Mucosa of descending colon (tissue), 3 donors: ENCODE measurements at regions not wholly inside any gene's neighbourhood (a gene's known extent, or its start where the extent isn't known, plus 50 kb on each side); places are given as distances from the start of the nearest gene placed in this dataset.
A peak's percentile ranks its signal among the peaks of the same experiment; 100 is the strongest.

Experiments
- ATAC-seq: fragments of 200-7000 bp; cut with Tn5 transposase; one replicate; pipeline ENCODE4 v1.9.1; 2020; ENCODE audit warnings: mild to moderate bottlenecking, moderate library complexity
- DNase-seq, 3 donors: peaks; one replicate each; pipeline ENCODE4 v3.0.0-alpha.2; 2020
- H3K36me3 ChIP-seq: fragments of 200-600 bp; one replicate; pipeline ENCODE4 v1.8.0; 2021; ENCODE audit warnings: low read depth, mild to moderate bottlenecking
- H3K4me1 ChIP-seq: fragments of 200-600 bp; one replicate; pipeline ENCODE4 v1.8.0; 2021; ENCODE audit warnings: low read depth, mild to moderate bottlenecking
- H3K4me3 ChIP-seq: fragments of 200-600 bp; one replicate; pipeline ENCODE4 v1.8.0; 2021; ENCODE audit warnings: mild to moderate bottlenecking
- H3K9me3 ChIP-seq: fragments of 200-600 bp; one replicate; pipeline ENCODE4 v1.8.0; 2021; ENCODE audit warnings: mild to moderate bottlenecking
- CTCF ChIP-seq: fragments of 200-600 bp; IDR thresholded peaks from one replicate; pipeline ENCODE4 v1.8.0; 2022; ENCODE audit warnings: antibody characterized with exemption, mild to moderate bottlenecking
- intact Hi-C, 2 donors: fragments of 100-400 bp; cut with DNase I in 1 of 2; cut with micrococcal nuclease in 1 of 2; formaldehyde crosslinking; loops; one replicate each; pipeline versions ENCODE4 v1.11.0 to v1.11.1; 2022; cut with DNase I, micrococcal nuclease
- donor health status: DM: no; HTN: no; CAD: no; lungs with moderate emphysema.
- donor health status: DM: no; HTN: no; CAD: no.
- donor health status: DM: no; HTN: yes; CAD: no.

GRCh38 chrX:69232945-69233344, 67.7 kb upstream of the PJA1 start:
- ATAC-seq: no peak
- no peak for TF ChIP-seq CTCF
- no peak for DNase-seq
- intact Hi-C loops: no loop called here
- no peaks in the 10 kb centered on the region for H3K36me3 ChIP-seq
- H3K9me3 ChIP-seq: no peaks in the 10 kb centered on the region
- H3K4me1 ChIP-seq: no peaks in the 10 kb centered on the region
- H3K4me3 ChIP-seq: no peak overlapping the region

- Histone ChIP-seq H3K4me1 (no peaks in the 10 kb centered on the region), H3K36me3 (no peaks in the 10 kb centered on the region), H3K4me3 (no peak overlapping the region), H3K9me3 (no peaks in the 10 kb centered on the region)
- ATAC-seq (no peak), DNase-seq (no peak)
- TF ChIP-seq CTCF: no peak
- intact Hi-C loops: no loop called here
These were observed 66.7 kb upstream of the PJA1 start for GRCh38 chrX:69231903-69232302.

- ATAC-seq (peak; percentile 19), DNase-seq (no peak)
- Histone ChIP-seq H3K36me3 (no peaks in the 10 kb centered on the region), H3K4me1 (no peaks in the 10 kb centered on the region), H3K4me3 (no peak overlapping the region), H3K9me3 (no peaks in the 10 kb centered on the region)
- intact Hi-C loops: loop anchor here (5.0 to 10.0 kb wide), 2 partner anchors 405 to 407 kb away; partner anchors contain the start of gene EFNB1 (in 1 of the 2)
- TF ChIP-seq CTCF: no peak
These were observed 64.2 kb upstream of the PJA1 start for GRCh38 chrX:69229436-69229835.

GRCh38 chrX:69228732-69229131, 63.5 kb upstream of the PJA1 start:
- ATAC-seq: no peak
- H3K4me1 ChIP-seq: no peaks in the 10 kb centered on the region
- no peaks in the 10 kb centered on the region for H3K9me3 ChIP-seq
- intact Hi-C loops: loop anchor here (5.0 to 10.0 kb wide), 2 partner anchors 404 to 406 kb away; partner anchors contain the start of gene EFNB1 (in 1 of the 2)
- TF ChIP-seq CTCF: no peak
- H3K36me3 ChIP-seq: no peaks in the 10 kb centered on the region
- no peak overlapping the region for H3K4me3 ChIP-seq
- no peak for DNase-seq

GRCh38 chrX:69226459-69227158, 61.4 kb upstream of the PJA1 start:
- Histone ChIP-seq H3K36me3 (no peaks in the 10 kb centered on the region), H3K4me3 (no peak overlapping the region), H3K9me3 (no peaks in the 10 kb centered on the region), H3K4me1 (no peaks in the 10 kb centered on the region)
- no peak for TF ChIP-seq CTCF
- ATAC-seq: no peak
- no peak for DNase-seq
- intact Hi-C loops: loop anchor here (5.0 to 10.0 kb wide), 2 partner anchors 402 to 404 kb away; partner anchors contain the start of gene EFNB1 (in 1 of the 2)
